Bronchial epithelial cell (primary cell): ENCODE measurements at regions not wholly inside any gene's neighbourhood (a gene's known extent, or its start where the extent isn't known, plus 50 kb on each side); places are given as distances from the start of the nearest gene placed in this dataset.

Experiments
- DNase-seq: peaks from one replicate; pipeline ENCODE4 v3.0.0-alpha.2; 2010; ENCODE audit warnings: low read depth
- FAIRE-seq: peaks from 2 replicates; lab custom pipeline; 2011; peaks lifted over from hg19 to GRCh38; lab: Jason Lieb, UNC
- H3K27me3 ChIP-seq: 2 replicates; pipeline ENCODE4 v1.5.1; 2011; ENCODE audit warnings: low read length; ENCODE audit not compliant: control insufficient read depth, insufficient read depth
- H3K36me3 ChIP-seq: 2 replicates; pipeline ENCODE4 v1.5.1; 2011; ENCODE audit warnings: low read length; ENCODE audit not compliant: control insufficient read depth, insufficient read depth
- H3K4me3 ChIP-seq: 2 replicates; pipeline ENCODE4 v1.5.1; 2011; ENCODE audit warnings: mild to moderate bottlenecking, low read depth, low read length, control low read depth
- CTCF ChIP-seq: IDR thresholded peaks from 2 replicates; pipeline ENCODE4 v1.5.1; 2011; ENCODE audit warnings: mild to moderate bottlenecking, moderate library complexity, low read length, control low read depth, inconsistent platforms; ENCODE audit not compliant: insufficient read depth, severe bottlenecking

GRCh38 chr5:143606043-143606752 is 202.7 kb upstream of the NR3C1 start:
- Histone ChIP-seq H3K36me3 (no peaks in the 10 kb centered on the region), H3K27me3 (no peaks in the 10 kb centered on the region), H3K4me3 (no peak overlapping the region)
- DNase-seq = no peak
- FAIRE-seq = no peak
- no peak for TF ChIP-seq CTCF

GRCh38 chr5:143605403-143606005 is 202.0 kb upstream of the NR3C1 start:
- FAIRE-seq = no peak
- Histone ChIP-seq H3K36me3 (no peaks in the 10 kb centered on the region), H3K4me3 (no peak overlapping the region), H3K27me3 (no peaks in the 10 kb centered on the region)
- DNase-seq = no peak
- TF ChIP-seq CTCF = no peak

- H3K27me3 ChIP-seq = no peaks in the 10 kb centered on the region
- no peaks in the 10 kb centered on the region for H3K36me3 ChIP-seq
- DNase-seq = no peak
- no peak overlapping the region for H3K4me3 ChIP-seq
- FAIRE-seq = no peak
- no peak for TF ChIP-seq CTCF
Measured at GRCh38 chr5:143601917-143602333, 198.4 kb upstream of the NR3C1 start.

GRCh38 chr5:143601357-143601756 is 197.9 kb upstream of the NR3C1 start:
- FAIRE-seq = no peak
- H3K36me3 ChIP-seq = no peaks in the 10 kb centered on the region
- no peak overlapping the region for H3K4me3 ChIP-seq
- no peaks in the 10 kb centered on the region for H3K27me3 ChIP-seq
- TF ChIP-seq CTCF = no peak
- no peak for DNase-seq

- Histone ChIP-seq H3K27me3 (no peaks in the 10 kb centered on the region), H3K4me3 (no peak overlapping the region), H3K36me3 (no peaks in the 10 kb centered on the region)
- FAIRE-seq = no peak
- no peak for DNase-seq
- TF ChIP-seq CTCF = no peak
Measured at GRCh38 chr5:143600396-143601075, 197.1 kb upstream of the NR3C1 start.
